Keratinocyte (primary cell): ENCODE measurements at regions not wholly inside any gene's neighbourhood (a gene's known extent, or its start where the extent isn't known, plus 50 kb on each side); places are given as distances from the start of the nearest gene placed in this dataset.

Experiments
- DNase-seq: peaks from one replicate; pipeline ENCODE4 v3.0.0-alpha.2; 2011; ENCODE audit warnings: low read depth, missing footprints, low spot score
- FAIRE-seq: peaks from 2 replicates; lab custom pipeline; 2011; peaks lifted over from hg19 to GRCh38; lab: Jason Lieb, UNC
- H2AFZ ChIP-seq: 2 replicates; pipeline ENCODE4 v1.6.0; 2012; ENCODE audit warnings: low read length, control low read depth, inconsistent platforms; ENCODE audit not compliant: control insufficient read depth
- H3K27ac ChIP-seq: 2 replicates; pipeline ENCODE4 v1.5.1; 2011; ENCODE audit warnings: low read length; ENCODE audit not compliant: control insufficient read depth, insufficient read depth
- H3K27me3 ChIP-seq: 3 replicates; pipeline ENCODE4 v1.6.0; 2011; ENCODE audit warnings: low read length; ENCODE audit not compliant: control insufficient read depth, insufficient read depth; ENCODE audit errors: extremely low read depth
- H3K36me3 ChIP-seq, 2 experiments: 2 replicates in 1 of 2; 3 replicates in 1 of 2; pipeline ENCODE4 v1.5.1; 2011; ENCODE audit warnings: low read length in 2 of 2, mild to moderate bottlenecking in 1 of 2; ENCODE audit not compliant: control insufficient read depth in 2 of 2, insufficient read depth in 2 of 2; ENCODE audit errors: extremely low read depth in 1 of 2
- H3K4me1 ChIP-seq: 3 replicates; pipeline ENCODE4 v1.5.1; 2011; ENCODE audit warnings: low read length; ENCODE audit not compliant: control insufficient read depth, insufficient read depth; ENCODE audit errors: extremely low read depth
- H3K4me2 ChIP-seq: 3 replicates; pipeline ENCODE4 v1.6.0; 2011; ENCODE audit warnings: low read depth, low read length; ENCODE audit not compliant: control insufficient read depth, insufficient read depth; ENCODE audit errors: extremely low read depth
- H3K4me3 ChIP-seq, 3 experiments: fragments of 200-600 bp in 1 of 3; sonication (generic) in 1 of 3; 2 replicates in 2 of 3; 3 replicates in 1 of 3; pipeline ENCODE4 v1.5.1; 2011 to 2016; ENCODE audit warnings: low read length in 3 of 3, mild to moderate bottlenecking in 3 of 3, control low read depth in 2 of 3, inconsistent platforms in 1 of 3, low read depth in 1 of 3, mixed read lengths in 1 of 3, mixed run types in 1 of 3, moderate library complexity in 1 of 3; ENCODE audit not compliant: control insufficient read depth in 2 of 3, insufficient read depth in 2 of 3; ENCODE audit errors: extremely low read depth in 1 of 3
- H3K79me2 ChIP-seq: 2 replicates; pipeline ENCODE4 v1.6.0; 2012; ENCODE audit warnings: low read length; ENCODE audit not compliant: control insufficient read depth, insufficient read depth
- H3K9ac ChIP-seq: 3 replicates; pipeline ENCODE4 v1.6.0; 2011; ENCODE audit warnings: low read length; ENCODE audit not compliant: control insufficient read depth, insufficient read depth; ENCODE audit errors: extremely low read depth
- H3K9me1 ChIP-seq: 3 replicates; pipeline ENCODE4 v1.6.0; 2011; ENCODE audit warnings: low read length; ENCODE audit not compliant: control insufficient read depth, insufficient read depth; ENCODE audit errors: extremely low read depth
- H3K9me3 ChIP-seq: 2 replicates; pipeline ENCODE4 v1.5.1; 2012; ENCODE audit warnings: low read depth, low read length; ENCODE audit not compliant: control insufficient read depth
- H4K20me1 ChIP-seq: 3 replicates; pipeline ENCODE4 v1.6.0; 2011; ENCODE audit warnings: low read length; ENCODE audit not compliant: control insufficient read depth, insufficient read depth; ENCODE audit errors: extremely low read depth
- EZH2 ChIP-seq: IDR thresholded peaks from one replicate; pipeline ENCODE4 v1.6.1; 2012; ENCODE audit warnings: inconsistent platforms, mild to moderate bottlenecking, low read length, moderate library complexity
- dilution Hi-C: fragments of 300-500 bp; cut with MboI; formaldehyde crosslinking; loops from one replicate; pipeline ENCODE4 v1.7.0; 2020; ENCODE audit warnings: low sequenced_read_pairs; ENCODE audit not compliant: extremely low pct_ligation_motif_present
- TF ChIP-seq, protein P1 (sequence below), 3 experiments: IDR thresholded peaks in 1 of 3; conservative IDR thresholded peaks in 1 of 3; optimal IDR thresholded peaks in 1 of 3; 2 replicates in 2 of 3; 3 replicates in 1 of 3; pipeline versions ENCODE3 to v1.5.1; 2011; ENCODE audit warnings: low read length in 3 of 3, mild to moderate bottlenecking in 3 of 3, moderate library complexity in 2 of 3, control low read depth in 1 of 3, inconsistent platforms in 1 of 3; ENCODE audit not compliant: insufficient read depth in 2 of 3; ENCODE audit errors: extremely low read depth in 1 of 3

DNA sequence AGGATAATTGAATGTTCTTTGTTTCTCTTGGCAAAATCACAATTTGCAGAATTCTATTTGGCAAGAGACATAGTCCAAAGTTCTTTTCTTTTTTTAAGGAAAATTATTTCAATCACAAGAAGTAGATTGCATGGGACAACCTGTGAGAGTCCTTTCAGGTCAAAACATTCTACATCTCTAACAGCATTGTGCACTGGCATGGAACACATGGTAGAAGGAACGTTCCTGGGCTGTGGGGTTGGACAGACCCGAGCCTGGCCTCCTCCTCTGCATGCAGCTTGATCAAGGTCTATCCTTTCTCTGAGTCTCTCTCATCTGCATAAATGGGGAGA lies 88.6 kb upstream of the CPSF6 start:
- Histone ChIP-seq H3K4me2 (no peak overlapping the region), H3K9me1 (no peaks in the 10 kb centered on the region), H3K9ac (no peak overlapping the region), H2AFZ (no peak overlapping the region), H3K27me3 (no peaks in the 10 kb centered on the region), H4K20me1 (no peaks in the 10 kb centered on the region), H3K9me3 (no peaks in the 10 kb centered on the region), H3K27ac (no peak overlapping the region), H3K4me3 (no peak overlapping the region), H3K36me3 (no peaks in the 10 kb centered on the region), H3K4me1 (no peaks in the 10 kb centered on the region), H3K79me2 (no peaks in the 10 kb centered on the region)
- dilution Hi-C loops = no loop called here
- no peak for FAIRE-seq
- TF ChIP-seq EZH2 = no peak
- TF ChIP-seq, protein P1, sequence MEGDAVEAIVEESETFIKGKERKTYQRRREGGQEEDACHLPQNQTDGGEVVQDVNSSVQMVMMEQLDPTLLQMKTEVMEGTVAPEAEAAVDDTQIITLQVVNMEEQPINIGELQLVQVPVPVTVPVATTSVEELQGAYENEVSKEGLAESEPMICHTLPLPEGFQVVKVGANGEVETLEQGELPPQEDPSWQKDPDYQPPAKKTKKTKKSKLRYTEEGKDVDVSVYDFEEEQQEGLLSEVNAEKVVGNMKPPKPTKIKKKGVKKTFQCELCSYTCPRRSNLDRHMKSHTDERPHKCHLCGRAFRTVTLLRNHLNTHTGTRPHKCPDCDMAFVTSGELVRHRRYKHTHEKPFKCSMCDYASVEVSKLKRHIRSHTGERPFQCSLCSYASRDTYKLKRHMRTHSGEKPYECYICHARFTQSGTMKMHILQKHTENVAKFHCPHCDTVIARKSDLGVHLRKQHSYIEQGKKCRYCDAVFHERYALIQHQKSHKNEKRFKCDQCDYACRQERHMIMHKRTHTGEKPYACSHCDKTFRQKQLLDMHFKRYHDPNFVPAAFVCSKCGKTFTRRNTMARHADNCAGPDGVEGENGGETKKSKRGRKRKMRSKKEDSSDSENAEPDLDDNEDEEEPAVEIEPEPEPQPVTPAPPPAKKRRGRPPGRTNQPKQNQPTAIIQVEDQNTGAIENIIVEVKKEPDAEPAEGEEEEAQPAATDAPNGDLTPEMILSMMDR (optimal IDR thresholded peaks at IDR 0.05 in 1 of 3, IDR thresholded peaks at IDR 0.05 in 1 of 3, conservative IDR thresholded peaks at IDR 0.05 in 1 of 3; ENCODE audit: extremely low read depth in 1 of 3, insufficient read depth in 2 of 3, low read length in 3 of 3) = no peak
- no peak for DNase-seq

DNA sequence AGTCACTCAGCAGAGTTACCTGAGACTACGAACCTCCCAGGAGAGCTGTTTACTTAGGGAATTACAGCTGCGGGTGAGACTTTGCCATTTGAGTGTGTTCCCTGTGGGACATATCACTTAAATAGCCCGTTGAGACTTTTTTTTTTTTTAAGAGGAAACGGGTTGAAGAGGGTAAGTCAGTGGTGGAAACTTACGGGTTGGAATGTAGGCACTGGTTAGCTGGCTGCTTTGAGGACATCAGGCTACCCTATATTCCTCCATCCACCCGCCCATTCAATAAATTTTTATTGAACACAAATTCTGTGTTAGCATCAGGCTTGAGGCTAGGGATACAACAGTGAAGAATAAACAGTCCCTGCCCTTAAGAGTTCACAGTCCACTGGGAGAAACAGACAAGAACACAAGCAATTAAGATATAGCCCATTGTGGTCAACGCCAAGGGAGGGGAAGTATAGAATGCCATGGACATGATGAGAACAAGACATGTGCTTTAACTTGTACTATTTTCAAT lies 88.1 kb upstream of the CPSF6 start:
- no peak overlapping the region for H3K27ac ChIP-seq
- H3K9me1 ChIP-seq = no peaks in the 10 kb centered on the region
- H2AFZ ChIP-seq = no peak overlapping the region
- H3K9me3 ChIP-seq = no peaks in the 10 kb centered on the region
- no peaks in the 10 kb centered on the region for H4K20me1 ChIP-seq
- no peaks in the 10 kb centered on the region for H3K4me1 ChIP-seq
- no peak overlapping the region for H3K4me3 ChIP-seq
- no peak for DNase-seq
- no peak overlapping the region for H3K9ac ChIP-seq
- no peaks in the 10 kb centered on the region for H3K27me3 ChIP-seq
- FAIRE-seq = no peak
- dilution Hi-C loops = no loop called here
- TF ChIP-seq, protein P1 (optimal IDR thresholded peaks at IDR 0.05 in 1 of 3, IDR thresholded peaks at IDR 0.05 in 1 of 3, conservative IDR thresholded peaks at IDR 0.05 in 1 of 3; ENCODE audit: extremely low read depth in 1 of 3, insufficient read depth in 2 of 3, low read length in 3 of 3) = no peak
- TF ChIP-seq EZH2 = no peak
- no peaks in the 10 kb centered on the region for H3K36me3 ChIP-seq
- H3K79me2 ChIP-seq = no peaks in the 10 kb centered on the region
- H3K4me2 ChIP-seq = no peak overlapping the region
